IPS-15b (cell line): ENCODE measurements at regions not wholly inside any gene's neighbourhood (a gene's known extent, or its start where the extent isn't known, plus 50 kb on each side); places are given as distances from the start of the nearest gene placed in this dataset.

Experiments
- H3K27me3 ChIP-seq: one replicate; pipeline ENCODE4 v1.6.1; 2013; ENCODE audit warnings: low read length; ENCODE audit not compliant: control insufficient read depth, insufficient read depth
- H3K36me3 ChIP-seq: one replicate; pipeline ENCODE4 v1.6.1; 2013; ENCODE audit warnings: low read length; ENCODE audit not compliant: control insufficient read depth, insufficient read depth
- H3K4me1 ChIP-seq: one replicate; pipeline ENCODE4 v1.6.1; 2013; ENCODE audit warnings: mild to moderate bottlenecking, low read length; ENCODE audit not compliant: control insufficient read depth, insufficient read depth
- H3K4me3 ChIP-seq: one replicate; pipeline ENCODE4 v1.5.1; 2013; ENCODE audit warnings: low read depth, low read length
- H3K9ac ChIP-seq: one replicate; pipeline ENCODE4 v1.6.1; 2013; ENCODE audit warnings: low read depth, mild to moderate bottlenecking, low read length
- H3K9me3 ChIP-seq: one replicate; pipeline ENCODE4 v1.6.1; 2013; ENCODE audit warnings: mild to moderate bottlenecking, low read length; ENCODE audit not compliant: control insufficient read depth, insufficient read depth

DNA sequence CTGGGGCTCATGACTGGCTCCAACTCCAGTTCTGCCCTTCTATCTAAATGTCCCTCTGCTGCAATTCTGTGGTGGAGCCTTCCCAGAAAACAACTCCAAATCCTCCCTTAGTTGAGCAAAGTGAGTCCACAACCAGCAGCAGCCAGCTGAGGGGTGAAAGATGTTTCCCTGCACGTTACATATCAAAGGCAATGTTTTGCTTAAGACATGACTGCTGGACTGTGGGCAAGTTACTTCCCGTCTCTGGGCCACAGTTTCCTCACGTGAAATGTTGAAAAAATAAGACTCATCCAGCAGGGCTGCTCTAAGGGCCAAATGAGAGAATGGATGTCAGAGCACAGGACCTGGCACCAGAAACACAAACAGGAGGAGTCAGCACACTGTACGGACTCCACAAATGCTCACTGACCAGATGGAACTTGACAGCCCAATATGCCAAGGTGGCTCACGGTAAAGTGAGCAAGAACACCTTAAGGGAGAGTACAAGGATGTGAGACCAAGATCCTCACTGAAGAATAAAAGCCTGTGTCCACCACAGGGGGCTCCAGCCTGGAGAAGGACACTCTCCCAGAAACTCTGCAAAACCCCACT is 138.4 kb upstream of the ABCA1 start:
- H3K27me3 ChIP-seq: no peaks in the 10 kb centered on the region
- H3K4me3 ChIP-seq: no peak overlapping the region
- H3K9me3 ChIP-seq: no peaks in the 10 kb centered on the region
- H3K4me1 ChIP-seq: peaks cover 4% of the 10 kb centered on the region
- no peak overlapping the region for H3K9ac ChIP-seq
- no peaks in the 10 kb centered on the region for H3K36me3 ChIP-seq

DNA sequence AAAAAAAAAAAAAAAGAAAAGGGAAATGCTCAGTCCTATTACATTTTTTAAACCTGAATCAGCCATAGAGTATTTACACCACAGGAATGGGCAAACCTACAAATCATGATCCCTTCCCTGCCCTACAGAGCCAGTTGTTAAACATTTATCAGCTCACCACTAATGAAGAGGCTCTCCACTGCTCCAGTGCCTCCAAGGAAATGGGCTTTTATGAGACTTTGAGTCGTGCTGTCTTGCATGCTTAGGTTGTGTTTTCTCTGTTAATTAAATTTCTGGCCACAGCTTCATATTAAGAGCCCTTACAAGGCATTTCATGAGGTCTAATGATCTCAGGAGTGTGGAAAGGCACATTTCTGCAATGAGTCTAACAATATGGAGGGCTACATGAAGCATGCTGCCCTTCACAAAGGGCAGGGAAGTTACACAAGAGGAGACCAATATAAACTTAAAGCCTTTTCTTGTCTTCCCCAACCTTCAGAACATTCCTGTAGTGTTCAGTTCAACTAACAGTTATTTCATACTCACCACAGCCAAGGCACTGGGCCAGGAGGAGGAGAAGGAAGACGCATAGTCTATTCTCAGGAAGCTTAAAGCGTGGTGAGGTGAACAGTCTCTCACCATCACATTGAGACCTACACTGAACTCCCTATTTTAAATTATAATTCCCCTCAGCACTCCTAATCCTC is 140.1 kb upstream of the ABCA1 start:
- Histone ChIP-seq H3K4me3 (no peak overlapping the region), H3K9me3 (no peaks in the 10 kb centered on the region), H3K27me3 (no peaks in the 10 kb centered on the region), H3K36me3 (no peaks in the 10 kb centered on the region), H3K4me1 (peaks cover 4% of the 10 kb centered on the region), H3K9ac (no peak overlapping the region)

DNA sequence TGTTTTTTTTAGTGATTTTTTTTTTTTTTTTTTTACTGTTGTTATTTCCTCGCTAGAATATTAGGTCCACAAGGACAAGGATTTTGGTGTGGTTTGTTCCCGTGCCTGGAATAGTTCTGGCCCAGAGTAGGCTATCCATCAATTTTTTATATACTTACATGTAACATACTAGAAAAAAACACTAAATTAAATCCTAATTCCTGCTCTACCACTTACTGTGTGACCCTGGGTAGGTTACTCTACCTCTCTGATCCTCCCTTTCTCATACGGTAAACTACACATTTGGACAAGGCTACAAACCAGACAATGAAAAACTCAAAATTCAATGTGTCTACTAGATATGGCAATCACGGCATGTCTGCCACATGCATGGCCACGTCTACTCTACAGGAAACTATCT is 141.3 kb upstream of the ABCA1 start:
- H3K4me1 ChIP-seq: peaks cover 4% of the 10 kb centered on the region
- H3K36me3 ChIP-seq: no peaks in the 10 kb centered on the region
- no peaks in the 10 kb centered on the region for H3K27me3 ChIP-seq
- H3K9me3 ChIP-seq: no peaks in the 10 kb centered on the region
- H3K4me3 ChIP-seq: no peak overlapping the region
- no peak overlapping the region for H3K9ac ChIP-seq

DNA sequence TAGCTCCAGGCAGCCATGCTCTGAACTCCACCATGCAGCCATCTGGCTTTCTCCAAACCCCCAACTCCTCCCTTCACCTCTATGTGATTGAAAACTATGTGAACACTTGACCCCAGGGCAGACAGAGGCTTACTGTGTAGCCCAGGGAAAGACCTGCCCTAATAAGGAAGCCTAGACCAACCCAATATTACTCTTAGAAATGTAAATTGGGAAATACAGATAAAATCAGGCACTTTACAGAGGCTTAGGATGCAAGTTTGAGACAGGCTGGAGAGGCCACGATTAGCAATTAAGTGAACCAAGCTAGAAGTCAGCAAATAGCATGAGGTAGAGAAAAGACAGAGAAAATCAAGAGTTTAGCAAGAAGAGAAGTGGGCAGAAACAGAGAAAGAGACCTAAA is 141.7 kb upstream of the ABCA1 start:
- Histone ChIP-seq H3K27me3 (no peaks in the 10 kb centered on the region), H3K4me1 (peaks cover 4% of the 10 kb centered on the region), H3K9ac (no peak overlapping the region), H3K4me3 (no peak overlapping the region), H3K36me3 (no peaks in the 10 kb centered on the region), H3K9me3 (no peaks in the 10 kb centered on the region)

DNA sequence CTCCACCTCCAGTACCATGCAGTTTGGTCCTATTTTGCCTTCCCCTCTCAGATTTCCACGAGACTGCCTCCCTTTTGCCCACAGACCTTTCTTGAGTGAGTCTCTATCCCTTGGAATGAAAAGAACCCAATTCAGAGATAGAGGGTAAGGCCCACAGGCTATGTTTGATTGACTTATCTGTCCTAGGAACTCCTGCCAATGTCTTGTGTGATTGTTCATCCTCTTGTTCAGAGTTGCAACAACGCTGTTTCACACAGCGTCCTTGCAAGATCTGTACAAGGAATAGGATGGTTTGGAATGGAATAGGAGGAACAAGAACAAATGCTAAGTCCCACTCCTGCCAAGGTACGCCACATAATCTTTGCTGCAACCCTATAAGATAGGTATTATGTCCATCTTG is 142.2 kb upstream of the ABCA1 start:
- H3K9ac ChIP-seq: no peak overlapping the region
- H3K4me3 ChIP-seq: no peak overlapping the region
- H3K27me3 ChIP-seq: no peaks in the 10 kb centered on the region
- peaks cover 4% of the 10 kb centered on the region for H3K4me1 ChIP-seq
- H3K9me3 ChIP-seq: no peaks in the 10 kb centered on the region
- H3K36me3 ChIP-seq: no peaks in the 10 kb centered on the region

GRCh38 chr9:105072476-105072875 is 144.5 kb upstream of the ABCA1 start:
- Histone ChIP-seq H3K27me3 (no peaks in the 10 kb centered on the region), H3K4me1 (peaks cover 4% of the 10 kb centered on the region), H3K9ac (no peak overlapping the region)

GRCh38 chr9:105073147-105073546 is 145.2 kb upstream of the ABCA1 start:
- no peak overlapping the region for H3K9ac ChIP-seq
- no peaks in the 10 kb centered on the region for H3K9me3 ChIP-seq
- no peaks in the 10 kb centered on the region for H3K36me3 ChIP-seq
- H3K27me3 ChIP-seq: no peaks in the 10 kb centered on the region
- no peak overlapping the region for H3K4me3 ChIP-seq
- peaks cover 4% of the 10 kb centered on the region for H3K4me1 ChIP-seq

More at GRCh38 chr9:105072476-105072875, 144.5 kb upstream of the ABCA1 start:
- Histone ChIP-seq H3K4me3 (no peak overlapping the region), H3K9me3 (no peaks in the 10 kb centered on the region), H3K36me3 (no peaks in the 10 kb centered on the region)

DNA sequence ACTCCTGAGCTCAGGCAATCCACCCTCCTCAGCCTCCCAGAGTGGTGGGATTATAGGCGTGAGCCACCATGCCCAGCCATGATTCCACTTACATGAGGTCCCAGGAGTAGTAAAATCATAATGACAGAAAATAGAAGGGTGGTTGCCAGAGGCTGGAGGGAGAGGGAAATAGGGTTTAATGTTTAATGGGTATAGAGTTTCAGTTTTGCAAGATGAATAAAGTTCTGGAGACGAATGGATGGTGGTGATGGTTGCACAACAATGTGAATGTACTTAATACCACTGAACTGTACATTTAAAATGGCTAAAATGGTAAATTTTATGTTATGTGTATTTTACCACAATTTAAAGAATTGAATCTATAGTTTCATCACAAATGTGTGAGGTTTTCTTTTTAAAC is 146.5 kb upstream of the ABCA1 start:
- no peaks in the 10 kb centered on the region for H3K9me3 ChIP-seq
- H3K4me1 ChIP-seq: peaks cover 2% of the 10 kb centered on the region
- no peaks in the 10 kb centered on the region for H3K36me3 ChIP-seq
- H3K4me3 ChIP-seq: no peak overlapping the region
- no peak overlapping the region for H3K9ac ChIP-seq
- no peaks in the 10 kb centered on the region for H3K27me3 ChIP-seq

DNA sequence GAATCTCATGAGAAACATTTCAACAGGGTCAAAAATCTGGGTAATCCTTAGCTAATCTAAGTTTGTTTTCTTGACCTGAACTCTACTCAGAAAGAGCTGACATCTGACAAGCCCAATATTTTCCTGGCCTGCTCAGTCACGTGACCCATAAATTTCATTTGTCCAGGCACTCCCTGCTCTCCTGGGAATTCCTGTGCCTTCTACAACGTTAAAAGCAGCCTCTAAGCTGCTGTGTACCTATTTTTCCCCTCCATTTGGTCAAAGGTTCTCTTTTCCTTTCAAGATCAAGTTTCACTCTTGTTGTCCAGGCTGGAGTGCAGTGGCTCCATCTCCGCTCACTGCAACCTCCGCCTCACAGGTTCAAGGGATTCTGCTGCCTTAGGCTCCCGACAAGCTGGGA is 148.8 kb upstream of the ABCA1 start:
- Histone ChIP-seq H3K4me1 (no peaks in the 10 kb centered on the region), H3K36me3 (no peaks in the 10 kb centered on the region), H3K9ac (no peak overlapping the region), H3K4me3 (no peak overlapping the region), H3K27me3 (no peaks in the 10 kb centered on the region), H3K9me3 (no peaks in the 10 kb centered on the region)

GRCh38 chr9:105079457-105079856 is 151.5 kb upstream of the ABCA1 start:
- H3K36me3 ChIP-seq: no peaks in the 10 kb centered on the region
- no peaks in the 10 kb centered on the region for H3K27me3 ChIP-seq
- no peak overlapping the region for H3K4me3 ChIP-seq
- no peaks in the 10 kb centered on the region for H3K4me1 ChIP-seq
- H3K9me3 ChIP-seq: no peaks in the 10 kb centered on the region
- no peak overlapping the region for H3K9ac ChIP-seq

DNA sequence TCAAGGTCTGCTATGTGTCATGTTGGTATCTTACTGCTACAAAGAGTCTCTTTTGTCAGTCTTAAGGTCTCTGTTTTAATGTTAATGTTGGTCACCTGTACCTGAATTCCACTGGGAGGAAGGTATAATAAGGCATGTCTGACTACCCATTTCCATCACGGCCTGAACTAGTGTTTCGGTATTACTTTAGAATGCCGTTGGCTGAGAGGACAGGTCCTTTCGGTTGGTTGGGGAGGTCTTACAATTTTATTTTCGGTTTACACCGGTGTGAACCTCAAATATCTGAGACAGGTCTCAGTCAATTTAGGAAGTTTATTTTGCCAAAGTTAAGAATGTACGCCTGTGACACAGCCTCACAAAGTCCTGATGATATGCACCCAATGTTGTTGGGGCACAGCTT is 154.9 kb upstream of the ABCA1 start:
- H3K4me1 ChIP-seq: no peaks in the 10 kb centered on the region
- no peaks in the 10 kb centered on the region for H3K9me3 ChIP-seq
- no peaks in the 10 kb centered on the region for H3K36me3 ChIP-seq
- no peaks in the 10 kb centered on the region for H3K27me3 ChIP-seq
- no peak overlapping the region for H3K9ac ChIP-seq
- H3K4me3 ChIP-seq: no peak overlapping the region

GRCh38 chr9:105083256-105083655 is 155.3 kb upstream of the ABCA1 start:
- no peak overlapping the region for H3K4me3 ChIP-seq
- H3K4me1 ChIP-seq: no peaks in the 10 kb centered on the region
- H3K9ac ChIP-seq: no peak overlapping the region
- H3K36me3 ChIP-seq: no peaks in the 10 kb centered on the region
- H3K9me3 ChIP-seq: no peaks in the 10 kb centered on the region
- no peaks in the 10 kb centered on the region for H3K27me3 ChIP-seq
